HL-60 (cell line): ENCODE measurements at regions not wholly inside any gene's neighbourhood (a gene's known extent, or its start where the extent isn't known, plus 50 kb on each side); places are given as distances from the start of the nearest gene placed in this dataset.

Source experiments
- CTCF ChIP-seq: IDR thresholded peaks from one replicate; pipeline ENCODE4 v1.5.1; 2011; ENCODE audit warnings: low read length, control low read depth, inconsistent platforms; ENCODE audit not compliant: insufficient read depth
- GABPA ChIP-seq: IDR thresholded peaks from 2 replicates; pipeline ENCODE4 v1.6.1; 2012; ENCODE audit warnings: low read depth
- POLR2AphosphoS5 ChIP-seq: IDR thresholded peaks from 2 replicates; pipeline ENCODE4 v1.6.1; 2012; ENCODE audit warnings: low read depth
- SPI1 ChIP-seq: IDR thresholded peaks from 2 replicates; pipeline ENCODE4 v1.6.1; 2012; ENCODE audit warnings: low read depth, mild to moderate bottlenecking, borderline replicate concordance
- TF ChIP-seq, protein P1 (sequence below): IDR thresholded peaks from 2 replicates; pipeline ENCODE4 v1.6.1; 2012; ENCODE audit warnings: low read depth; ENCODE audit not compliant: insufficient replicate concordance

DNA sequence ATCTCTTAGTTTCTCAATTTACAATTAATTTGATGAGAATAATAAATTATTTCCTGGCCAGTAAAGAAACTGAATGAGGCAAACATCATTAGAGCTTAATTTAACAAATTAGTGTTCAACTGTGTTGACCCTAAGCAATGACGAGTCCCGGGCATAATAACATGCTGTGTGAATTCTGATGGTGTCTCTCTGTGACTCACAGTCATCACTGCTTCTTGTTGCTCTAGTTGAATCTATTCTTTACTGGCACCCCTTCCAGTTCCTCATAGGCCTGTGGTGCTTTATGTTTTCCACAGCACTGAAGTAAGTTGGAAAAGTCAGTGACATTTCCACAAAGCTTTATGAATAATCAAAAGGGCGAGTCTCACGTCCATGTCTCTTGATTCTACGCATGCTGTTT is 57.7 kb upstream of the SLC7A11 start:
- TF ChIP-seq CTCF = no peak
- TF ChIP-seq, protein P1, sequence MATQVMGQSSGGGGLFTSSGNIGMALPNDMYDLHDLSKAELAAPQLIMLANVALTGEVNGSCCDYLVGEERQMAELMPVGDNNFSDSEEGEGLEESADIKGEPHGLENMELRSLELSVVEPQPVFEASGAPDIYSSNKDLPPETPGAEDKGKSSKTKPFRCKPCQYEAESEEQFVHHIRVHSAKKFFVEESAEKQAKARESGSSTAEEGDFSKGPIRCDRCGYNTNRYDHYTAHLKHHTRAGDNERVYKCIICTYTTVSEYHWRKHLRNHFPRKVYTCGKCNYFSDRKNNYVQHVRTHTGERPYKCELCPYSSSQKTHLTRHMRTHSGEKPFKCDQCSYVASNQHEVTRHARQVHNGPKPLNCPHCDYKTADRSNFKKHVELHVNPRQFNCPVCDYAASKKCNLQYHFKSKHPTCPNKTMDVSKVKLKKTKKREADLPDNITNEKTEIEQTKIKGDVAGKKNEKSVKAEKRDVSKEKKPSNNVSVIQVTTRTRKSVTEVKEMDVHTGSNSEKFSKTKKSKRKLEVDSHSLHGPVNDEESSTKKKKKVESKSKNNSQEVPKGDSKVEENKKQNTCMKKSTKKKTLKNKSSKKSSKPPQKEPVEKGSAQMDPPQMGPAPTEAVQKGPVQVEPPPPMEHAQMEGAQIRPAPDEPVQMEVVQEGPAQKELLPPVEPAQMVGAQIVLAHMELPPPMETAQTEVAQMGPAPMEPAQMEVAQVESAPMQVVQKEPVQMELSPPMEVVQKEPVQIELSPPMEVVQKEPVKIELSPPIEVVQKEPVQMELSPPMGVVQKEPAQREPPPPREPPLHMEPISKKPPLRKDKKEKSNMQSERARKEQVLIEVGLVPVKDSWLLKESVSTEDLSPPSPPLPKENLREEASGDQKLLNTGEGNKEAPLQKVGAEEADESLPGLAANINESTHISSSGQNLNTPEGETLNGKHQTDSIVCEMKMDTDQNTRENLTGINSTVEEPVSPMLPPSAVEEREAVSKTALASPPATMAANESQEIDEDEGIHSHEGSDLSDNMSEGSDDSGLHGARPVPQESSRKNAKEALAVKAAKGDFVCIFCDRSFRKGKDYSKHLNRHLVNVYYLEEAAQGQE = no peak
- no peak for TF ChIP-seq POLR2AphosphoS5
- no peak for TF ChIP-seq GABPA
- no peak for TF ChIP-seq SPI1
